H1 (cell line): ENCODE measurements at regions not wholly inside any gene's neighbourhood (a gene's known extent, or its start where the extent isn't known, plus 50 kb on each side); places are given as distances from the start of the nearest gene placed in this dataset.

Experiments
- CTCF ChIA-PET: fragments of 300-600 bp; sonication (Branson Sonifier 250); formaldehyde crosslinking; loops from one replicate; lab custom pipeline; 2021; ENCODE audit not compliant: partially characterized antibody; lab: Charles Lee
- POLR2A ChIA-PET: fragments of 300-600 bp; sonication (Branson Sonifier 250); formaldehyde crosslinking; loops from one replicate; lab custom pipeline; 2021; ENCODE audit warnings: inconsistent platforms; ENCODE audit not compliant: partially characterized antibody; lab: Charles Lee
- DNase-seq, 2 experiments: peaks; one replicate each; pipeline versions ENCODE4 v3.0.0 to v3.0.0-alpha.2; 2010 to 2022; ENCODE audit warnings: low spot score in 2 of 2, low read depth in 1 of 2, mixed read lengths in 1 of 2
- FAIRE-seq: peaks from 2 replicates; lab custom pipeline; 2011; peaks lifted over from hg19 to GRCh38; lab: Jason Lieb, UNC
- H2AFZ ChIP-seq: 2 replicates; pipeline ENCODE4 v1.8.1; 2012; ENCODE audit warnings: low read length, inconsistent platforms
- H2AK5ac ChIP-seq: 2 replicates; pipeline ENCODE4 v1.6.1; 2013; ENCODE audit warnings: low read depth, low read length
- H2BK120ac ChIP-seq: replicated peaks from 2 replicates; pipeline ENCODE3; 2013; ENCODE audit warnings: low read depth, low read length, inconsistent platforms
- H2BK12ac ChIP-seq: 2 replicates; pipeline ENCODE4 v1.6.1; 2013; ENCODE audit warnings: low read depth, low read length
- H2BK15ac ChIP-seq: 2 replicates; pipeline ENCODE4 v1.6.1; 2013; ENCODE audit warnings: low read length
- H2BK20ac ChIP-seq: 2 replicates; pipeline ENCODE4 v1.6.1; 2013; ENCODE audit warnings: low read length
- H2BK5ac ChIP-seq: 2 replicates; pipeline ENCODE4 v1.6.1; 2013; ENCODE audit warnings: low read depth, low read length
- H3K14ac ChIP-seq: 2 replicates; pipeline ENCODE4 v1.6.1; 2013; ENCODE audit warnings: inconsistent platforms; ENCODE audit not compliant: insufficient read length
- H3K18ac ChIP-seq: 2 replicates; pipeline ENCODE4 v1.6.1; 2013; ENCODE audit warnings: low read length; ENCODE audit errors: extremely low read depth
- H3K23ac ChIP-seq: 2 replicates; pipeline ENCODE4 v1.6.1; 2013; ENCODE audit warnings: inconsistent platforms; ENCODE audit not compliant: insufficient read length
- H3K23me2 ChIP-seq: 2 replicates; pipeline ENCODE4 v1.6.1; 2013; ENCODE audit warnings: low read depth, low read length
- H3K27ac ChIP-seq: 2 replicates; pipeline ENCODE4 v1.6.1; 2011; ENCODE audit warnings: low read depth, low read length, inconsistent platforms
- H3K27me3 ChIP-seq, 4 experiments: replicated peaks in 1 of 4; 1 replicate in 1 of 4; 2 replicates in 3 of 4; pipeline versions ENCODE4 v1.6.1 to v1.8.1; 2011 to 2013; ENCODE audit warnings: low read length in 3 of 4, mild to moderate bottlenecking in 3 of 4, inconsistent platforms in 2 of 4, mixed read lengths in 2 of 4, moderate library complexity in 1 of 4; ENCODE audit not compliant: control insufficient read depth in 3 of 4, insufficient read depth in 3 of 4; ENCODE audit errors: extremely low read depth in 1 of 4
- H3K36me3 ChIP-seq, 4 experiments: 2 replicates each; pipeline versions ENCODE4 v1.6.1 to v1.8.1; 2011 to 2013; ENCODE audit warnings: mild to moderate bottlenecking in 4 of 4, low read length in 3 of 4, moderate library complexity in 2 of 4, control low read depth in 1 of 4, inconsistent platforms in 1 of 4; ENCODE audit not compliant: insufficient read depth in 4 of 4, control insufficient read depth in 2 of 4
- H3K4ac ChIP-seq: replicated peaks from 2 replicates; pipeline ENCODE3; 2013; ENCODE audit warnings: low read length, low read depth, mixed read lengths, inconsistent platforms; ENCODE audit not compliant: insufficient read length
- H3K4me1 ChIP-seq, 4 experiments: replicated peaks in 1 of 4; 1 replicate in 1 of 4; 2 replicates in 3 of 4; pipeline versions ENCODE4 v1.6.1 to v1.8.1; 2011 to 2013; ENCODE audit warnings: low read length in 3 of 4, inconsistent platforms in 2 of 4, mixed read lengths in 1 of 4; ENCODE audit not compliant: insufficient read depth in 4 of 4, control insufficient read depth in 3 of 4
- H3K4me2 ChIP-seq, 2 experiments: 2 replicates each; pipeline versions ENCODE4 v1.6.1 to v1.8.1; 2011 to 2013; ENCODE audit warnings: low read depth in 2 of 2, low read length in 2 of 2, control low read depth in 1 of 2, inconsistent platforms in 1 of 2, mild to moderate bottlenecking in 1 of 2; ENCODE audit not compliant: insufficient read depth in 1 of 2
- H3K4me3 ChIP-seq, 4 experiments: fragments of 200-600, 300-600 bp in 1 of 4; sonication (generic), shearing (Covaris generic), sonication (Bioruptor Twin) in 1 of 4; 2 replicates each; pipeline versions ENCODE4 v1.5.1 to v1.8.1; 2011 to 2016; ENCODE audit warnings: low read length in 4 of 4, low read depth in 3 of 4, control low read depth in 2 of 4, inconsistent platforms in 2 of 4, mild to moderate bottlenecking in 2 of 4, mixed read lengths in 1 of 4, moderate library complexity in 1 of 4; ENCODE audit not compliant: insufficient read depth in 2 of 4; ENCODE audit errors: extremely low read depth in 1 of 4
- H3K56ac ChIP-seq: replicated peaks from 2 replicates; pipeline ENCODE3; 2013; ENCODE audit warnings: low read depth, mild to moderate bottlenecking, mixed read lengths, low read length, inconsistent platforms; ENCODE audit not compliant: insufficient read length
- H3K79me1 ChIP-seq: 2 replicates; pipeline ENCODE4 v1.6.1; 2013; ENCODE audit warnings: low read depth, low read length, control low read depth
- H3K79me2 ChIP-seq, 2 experiments: 2 replicates each; pipeline versions ENCODE4 v1.6.1 to v1.8.1; 2012 to 2013; ENCODE audit warnings: low read length in 2 of 2, mild to moderate bottlenecking in 2 of 2, inconsistent platforms in 1 of 2; ENCODE audit not compliant: insufficient read depth in 2 of 2, control insufficient read depth in 1 of 2
- H3K9ac ChIP-seq, 4 experiments: replicated peaks in 1 of 4; 1 replicate in 1 of 4; 2 replicates in 3 of 4; pipeline versions ENCODE4 v1.6.1 to v1.8.1; 2011 to 2013; ENCODE audit warnings: low read depth in 3 of 4, low read length in 3 of 4, control low read depth in 2 of 4, mild to moderate bottlenecking in 2 of 4, moderate library complexity in 2 of 4, inconsistent platforms in 1 of 4; ENCODE audit errors: extremely low read depth in 1 of 4
- H3K9me3 ChIP-seq, 2 experiments: 2 replicates each; pipeline versions ENCODE4 v1.6.1 to v1.8.1; 2012 to 2013; ENCODE audit warnings: mild to moderate bottlenecking in 2 of 2, moderate library complexity in 2 of 2, control low read depth in 1 of 2, inconsistent platforms in 1 of 2, low read depth in 1 of 2, low read length in 1 of 2, mixed read lengths in 1 of 2; ENCODE audit not compliant: insufficient read depth in 2 of 2
- H4K20me1 ChIP-seq, 2 experiments: replicated peaks in 1 of 2; 2 replicates each; pipeline versions ENCODE3 to v1.8.1; 2011 to 2013; ENCODE audit warnings: inconsistent platforms in 2 of 2, low read length in 2 of 2, mild to moderate bottlenecking in 1 of 2; ENCODE audit not compliant: insufficient read depth in 2 of 2, control insufficient read depth in 1 of 2
- H4K5ac ChIP-seq: 2 replicates; pipeline ENCODE4 v1.6.1; 2013; ENCODE audit warnings: low read length, low read depth, mixed read lengths, inconsistent platforms; ENCODE audit not compliant: insufficient read length
- H4K8ac ChIP-seq: 2 replicates; pipeline ENCODE4 v1.8.0; 2013; ENCODE audit warnings: mild to moderate bottlenecking, moderate library complexity, low read length, inconsistent platforms; ENCODE audit not compliant: insufficient read depth; ENCODE audit errors: extremely low read depth
- H4K91ac ChIP-seq: replicated peaks from 2 replicates; pipeline ENCODE3; 2013; ENCODE audit warnings: low read length, mixed read lengths, inconsistent platforms; ENCODE audit not compliant: insufficient read length
- GTF2F1 ChIP-seq: IDR thresholded peaks from 2 replicates; pipeline ENCODE4 v1.6.1; 2012; ENCODE audit warnings: low read depth, low read length, improper control_type of control experiment, borderline replicate concordance
- PHF8 ChIP-seq: fragments of 200-600 bp; sonication (generic); conservative IDR thresholded peaks from 2 replicates; pipeline ENCODE4 v1.7.1; 2012; ENCODE audit warnings: low read depth, mild to moderate bottlenecking, inconsistent platforms, low read length, moderate library complexity
- RNF2 ChIP-seq: fragments of 200-900, 300-1000 bp; sonication (generic); IDR thresholded peaks from 2 replicates; pipeline ENCODE4 v1.7.1; 2016; ENCODE audit warnings: borderline replicate concordance, low read depth, mild to moderate bottlenecking, antibody characterized with exemption, low read length; ENCODE audit not compliant: poor library complexity, severe bottlenecking; ENCODE audit errors: missing control alignments
- TCF12 ChIP-seq: IDR thresholded peaks from 2 replicates; pipeline ENCODE4 v1.6.1; 2011; ENCODE audit warnings: low read depth, mild to moderate bottlenecking, low read length
- USF2 ChIP-seq: IDR thresholded peaks from 2 replicates; pipeline ENCODE4 v1.6.1; 2011; ENCODE audit warnings: low read length, improper control_type of control experiment

- no peaks in the 10 kb centered on the region for H3K23me2 ChIP-seq
- H3K9me3 ChIP-seq: no peaks in the 10 kb centered on the region
- ChIA-PET CTCF (no interaction called here), POLR2A (no interaction called here)
- no peak overlapping the region; the same call in 1 of the 2 replicates for H3K18ac ChIP-seq
- H2BK15ac ChIP-seq: no peak overlapping the region
- H4K91ac ChIP-seq: no peak overlapping the region
- no peak overlapping the region for H3K14ac ChIP-seq
- no peak overlapping the region for H3K4ac ChIP-seq
- no peaks in the 10 kb centered on the region for H3K79me1 ChIP-seq
- no peak overlapping the region for H4K5ac ChIP-seq
- DNase-seq (no peak), FAIRE-seq (no peak)
- no peak overlapping the region for H2BK120ac ChIP-seq
- H3K9ac ChIP-seq: no peak overlapping the region
- H3K36me3 ChIP-seq: no peaks in the 10 kb centered on the region
- no peaks in the 10 kb centered on the region for H3K79me2 ChIP-seq
- H2AFZ ChIP-seq: peak overlapping the region; percentile 51
- peaks cover 0 to 1% (median 0%) of the 10 kb centered on the region in 4 experiments; a peak in 1 of 7 replicates for H3K27me3 ChIP-seq
- TF ChIP-seq GTF2F1 (no peak), PHF8 (no peak), USF2 (no peak), TCF12 (no peak), RNF2 (no peak)
- TF ChIP-seq, all 59 proteins: peak for 0
- no peaks in the 10 kb centered on the region for H3K4me1 ChIP-seq
- H2BK5ac ChIP-seq: no peak overlapping the region
- H2BK12ac ChIP-seq: no peak overlapping the region
- no peak overlapping the region for H3K4me2 ChIP-seq
- no peak overlapping the region for H3K56ac ChIP-seq
- no peak overlapping the region for H3K27ac ChIP-seq
- no peak overlapping the region for H2AK5ac ChIP-seq
- H2BK20ac ChIP-seq: no peak overlapping the region
- no peaks in the 10 kb centered on the region for H4K20me1 ChIP-seq
- H4K8ac ChIP-seq: peak overlapping the region; percentile 79; the same call in 1 of the 2 replicates
- H3K4me3 ChIP-seq: no peak overlapping the region
- H3K23ac ChIP-seq: no peak overlapping the region
Observed at GRCh38 chr4:133812236-133812635, 389.4 kb downstream of the PABPC4L start.
